GM12865 (cell line): ENCODE measurements at regions not wholly inside any gene's neighbourhood (a gene's known extent, or its start where the extent isn't known, plus 50 kb on each side); places are given as distances from the start of the nearest gene placed in this dataset.

Experiments
- DNase-seq: peaks from one replicate; pipeline ENCODE4 v3.0.0; 2010; ENCODE audit warnings: low read depth
- H3K4me3 ChIP-seq: 2 replicates; pipeline ENCODE4 v1.5.1; 2011; ENCODE audit warnings: mild to moderate bottlenecking, low read depth, low read length, control low read depth
- TF ChIP-seq, protein P1 (sequence below): IDR thresholded peaks from 2 replicates; pipeline ENCODE4 v1.5.1; 2011; ENCODE audit warnings: low read length, control low read depth, low read depth, inconsistent platforms; ENCODE audit not compliant: insufficient read depth; ENCODE audit errors: missing control alignments

DNA sequence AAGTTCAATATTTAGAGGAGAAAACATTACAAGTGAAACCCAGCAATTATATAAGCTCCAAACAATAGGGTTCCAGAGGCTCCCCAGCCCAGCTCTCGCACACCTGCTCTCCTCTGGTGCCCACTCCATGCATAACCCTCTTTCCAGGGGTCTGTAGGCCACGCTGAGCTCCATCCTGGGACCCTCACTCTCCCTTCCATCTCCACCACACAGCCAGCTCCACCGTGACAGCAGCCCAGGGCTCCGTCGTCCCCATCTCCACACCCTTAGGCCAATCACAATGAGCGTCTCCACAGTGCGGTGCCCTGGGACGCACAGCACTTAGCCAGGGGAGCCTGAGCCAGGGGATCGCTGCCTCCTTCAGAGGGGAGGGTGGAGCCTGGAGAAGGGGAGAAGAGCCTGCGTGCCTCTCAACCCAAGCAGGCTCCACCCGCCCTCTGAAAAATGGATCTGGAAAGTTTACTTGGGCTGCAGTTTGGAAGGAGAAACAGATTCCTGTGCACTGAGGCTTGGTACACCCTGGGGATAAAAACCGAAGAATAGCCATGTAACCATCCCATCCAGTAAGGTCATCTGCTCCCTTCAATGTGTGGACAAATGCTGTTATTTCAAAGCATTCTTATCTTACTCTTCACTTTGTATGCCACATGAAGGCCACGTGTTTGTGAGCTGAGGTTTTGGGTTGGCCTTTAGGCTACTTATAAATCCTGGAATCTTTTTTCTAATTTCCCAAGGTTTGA is 72.4 kb upstream of the GGTLC1 start:
- TF ChIP-seq, protein P1, sequence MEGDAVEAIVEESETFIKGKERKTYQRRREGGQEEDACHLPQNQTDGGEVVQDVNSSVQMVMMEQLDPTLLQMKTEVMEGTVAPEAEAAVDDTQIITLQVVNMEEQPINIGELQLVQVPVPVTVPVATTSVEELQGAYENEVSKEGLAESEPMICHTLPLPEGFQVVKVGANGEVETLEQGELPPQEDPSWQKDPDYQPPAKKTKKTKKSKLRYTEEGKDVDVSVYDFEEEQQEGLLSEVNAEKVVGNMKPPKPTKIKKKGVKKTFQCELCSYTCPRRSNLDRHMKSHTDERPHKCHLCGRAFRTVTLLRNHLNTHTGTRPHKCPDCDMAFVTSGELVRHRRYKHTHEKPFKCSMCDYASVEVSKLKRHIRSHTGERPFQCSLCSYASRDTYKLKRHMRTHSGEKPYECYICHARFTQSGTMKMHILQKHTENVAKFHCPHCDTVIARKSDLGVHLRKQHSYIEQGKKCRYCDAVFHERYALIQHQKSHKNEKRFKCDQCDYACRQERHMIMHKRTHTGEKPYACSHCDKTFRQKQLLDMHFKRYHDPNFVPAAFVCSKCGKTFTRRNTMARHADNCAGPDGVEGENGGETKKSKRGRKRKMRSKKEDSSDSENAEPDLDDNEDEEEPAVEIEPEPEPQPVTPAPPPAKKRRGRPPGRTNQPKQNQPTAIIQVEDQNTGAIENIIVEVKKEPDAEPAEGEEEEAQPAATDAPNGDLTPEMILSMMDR, result no peak
- no peak for DNase-seq
- no peak overlapping the region for H3K4me3 ChIP-seq

DNA sequence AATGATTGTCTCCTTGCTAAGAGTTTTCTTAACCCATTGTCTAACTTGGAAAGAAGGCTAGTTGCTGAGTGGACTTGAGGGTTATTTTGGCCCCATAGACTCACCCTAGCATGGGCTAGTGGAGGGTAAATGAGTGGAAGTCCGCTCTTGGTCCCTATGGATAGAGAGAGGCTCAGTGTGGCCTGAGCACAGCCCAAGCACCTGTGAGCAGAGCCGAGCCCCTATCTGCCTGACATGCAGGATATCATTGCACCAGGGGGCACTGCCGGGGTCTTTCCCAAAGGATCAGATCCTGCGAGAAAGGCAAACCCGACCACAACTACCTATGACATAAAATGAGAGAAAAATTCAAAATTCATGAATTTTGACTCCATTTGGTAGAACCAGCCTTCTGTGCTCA is 70.6 kb upstream of the GGTLC1 start:
- TF ChIP-seq, protein P1, result no peak
- DNase-seq, result no peak
- H3K4me3 ChIP-seq, result no peak overlapping the region

DNA sequence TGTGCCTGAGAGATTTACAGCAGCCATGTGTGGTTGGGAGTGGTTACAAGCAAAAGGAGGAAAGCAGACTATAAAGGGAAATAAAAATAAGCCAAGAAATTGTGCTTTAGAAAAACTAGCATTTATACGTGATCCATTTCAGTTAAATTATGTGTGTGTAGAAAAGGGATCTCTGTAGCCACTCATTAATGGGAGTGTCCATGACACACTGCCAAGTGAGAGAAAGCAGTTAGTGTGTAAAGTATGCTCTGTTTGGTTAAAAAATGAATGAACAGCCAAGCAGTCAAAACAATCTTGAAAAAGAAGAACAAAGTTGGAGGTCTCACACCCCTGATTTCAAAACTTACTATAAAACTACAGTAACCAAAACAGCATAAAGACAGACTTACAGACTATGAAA is 67.9 kb upstream of the GGTLC1 start:
- TF ChIP-seq, protein P1, result no peak
- no peak for DNase-seq
- H3K4me3 ChIP-seq, result no peak overlapping the region

DNA sequence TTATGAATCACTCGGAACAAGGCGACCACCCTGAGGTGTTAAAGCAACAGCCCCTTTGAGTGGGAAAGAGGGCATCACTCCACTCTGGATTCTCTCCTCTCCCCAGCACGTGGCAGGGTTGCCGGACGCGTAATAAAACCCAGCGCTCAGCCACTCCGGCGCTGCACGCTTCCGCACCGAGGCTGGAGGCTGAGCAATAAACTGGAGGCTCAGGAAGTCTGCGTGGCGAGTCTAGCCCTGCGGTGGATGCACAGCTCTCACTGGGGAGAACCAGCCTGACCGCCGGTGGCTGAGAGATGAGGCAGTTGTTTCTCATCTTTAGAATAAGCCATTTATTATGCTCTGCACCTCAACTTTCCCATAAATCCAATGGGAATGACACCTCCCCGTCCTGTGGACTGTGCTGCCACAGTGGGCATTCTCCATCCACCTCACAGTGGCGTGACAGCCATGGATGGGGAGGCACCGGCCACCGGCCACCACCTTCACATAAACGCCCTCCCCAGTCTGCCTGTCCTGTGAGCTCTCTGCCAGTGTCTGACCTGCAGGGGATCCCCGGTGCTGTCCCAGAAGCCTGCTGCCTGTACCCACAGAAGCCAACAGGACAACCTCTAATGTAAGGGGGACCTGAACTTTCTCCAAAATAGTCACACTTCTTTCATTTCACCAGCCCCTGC is 64.2 kb upstream of the GGTLC1 start:
- TF ChIP-seq, protein P1, result no peak
- no peak for DNase-seq
- no peak overlapping the region for H3K4me3 ChIP-seq

DNA sequence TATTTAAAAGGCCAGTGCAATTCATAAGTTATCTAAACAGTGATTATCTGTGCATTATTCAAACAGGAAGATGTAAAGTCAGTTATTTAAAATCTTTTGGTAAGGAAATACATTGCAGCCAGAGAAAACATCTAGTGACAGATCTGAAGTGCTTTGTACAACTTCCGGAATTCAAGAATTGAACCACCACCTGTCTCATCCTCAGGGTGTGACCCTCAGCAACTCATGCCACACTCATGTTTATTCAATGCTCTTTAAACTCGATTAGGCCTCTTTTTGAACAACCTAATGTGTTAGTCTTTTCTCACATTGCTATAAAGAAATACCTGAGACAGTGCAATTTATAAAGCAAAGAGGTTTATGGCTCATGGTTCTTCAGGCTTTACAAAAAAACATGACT is 62.6 kb upstream of the GGTLC1 start:
- TF ChIP-seq, protein P1, result no peak
- DNase-seq, result no peak
- no peak overlapping the region for H3K4me3 ChIP-seq

DNA sequence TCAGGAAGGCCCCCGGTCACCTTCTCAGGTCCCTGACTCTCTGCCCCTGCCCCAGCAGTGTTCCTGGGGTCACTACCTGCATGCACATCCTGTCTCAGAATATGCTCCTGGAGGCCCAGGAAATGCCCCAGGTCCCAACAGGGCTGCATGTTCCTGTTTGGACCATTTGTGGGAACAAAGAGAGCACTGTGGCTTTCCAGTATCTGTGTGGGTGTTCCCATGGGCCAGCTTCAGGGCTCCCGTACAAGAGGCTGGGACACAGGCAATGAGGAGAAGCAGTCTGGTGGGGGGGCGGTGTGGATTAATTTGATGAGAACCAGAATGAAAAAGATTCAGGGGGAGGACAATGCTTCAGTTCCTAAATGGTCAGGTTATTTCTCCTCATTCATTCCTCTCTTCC is 61.5 kb upstream of the GGTLC1 start:
- DNase-seq, result no peak
- TF ChIP-seq, protein P1, result no peak
- H3K4me3 ChIP-seq, result no peak overlapping the region
